GM18858 (cell line): ENCODE measurements at regions not wholly inside any gene's neighbourhood (a gene's known extent, or its start where the extent isn't known, plus 50 kb on each side); places are given as distances from the start of the nearest gene placed in this dataset.
A peak's percentile ranks its signal among the peaks of the same experiment; 100 is the strongest.

Experiments used
- ATAC-seq: cut with Tn5 transposase; IDR thresholded peaks from one replicate; pipeline ENCODE4 v1.9.1; 2021; ENCODE audit not compliant: unreplicated experiment

DNA sequence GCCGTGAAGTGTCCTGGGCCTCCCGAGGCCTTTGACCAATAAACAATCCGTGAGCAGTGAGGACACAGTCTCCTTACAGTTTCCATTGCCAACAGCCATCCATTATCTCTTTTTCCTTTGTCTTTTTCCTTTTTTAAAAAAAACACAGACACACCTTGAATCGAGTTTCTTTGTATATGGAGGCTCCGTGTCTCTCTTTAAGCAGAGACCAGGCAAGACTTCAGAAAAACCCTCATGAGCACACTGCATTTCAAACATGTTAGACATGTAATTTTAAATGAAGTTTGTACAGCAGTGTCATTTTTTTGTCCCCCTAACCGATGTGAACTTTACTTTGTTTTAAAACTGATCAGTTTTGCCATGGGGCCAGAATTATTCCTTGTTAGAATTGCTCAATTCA, 111.1 kb downstream of the SPTSSA start:
- no peak for ATAC-seq

DNA sequence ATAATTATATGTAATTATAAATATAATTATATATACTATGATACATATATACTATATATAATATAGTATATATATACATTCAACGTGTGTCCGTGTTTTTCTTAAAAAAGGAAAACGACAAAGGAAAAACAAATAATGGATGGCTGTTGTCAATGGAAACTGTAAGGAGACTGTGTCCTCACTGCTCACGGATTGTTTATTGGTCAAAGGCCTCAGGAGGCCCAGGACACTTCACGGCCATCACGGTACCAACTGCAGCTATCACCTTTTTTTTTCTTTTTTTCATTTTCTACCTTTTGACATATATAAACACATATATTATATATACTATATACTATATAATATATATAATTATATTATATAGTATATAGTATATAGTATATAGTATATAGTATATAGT, 113.4 kb downstream of the SPTSSA start:
- no peak for ATAC-seq

DNA sequence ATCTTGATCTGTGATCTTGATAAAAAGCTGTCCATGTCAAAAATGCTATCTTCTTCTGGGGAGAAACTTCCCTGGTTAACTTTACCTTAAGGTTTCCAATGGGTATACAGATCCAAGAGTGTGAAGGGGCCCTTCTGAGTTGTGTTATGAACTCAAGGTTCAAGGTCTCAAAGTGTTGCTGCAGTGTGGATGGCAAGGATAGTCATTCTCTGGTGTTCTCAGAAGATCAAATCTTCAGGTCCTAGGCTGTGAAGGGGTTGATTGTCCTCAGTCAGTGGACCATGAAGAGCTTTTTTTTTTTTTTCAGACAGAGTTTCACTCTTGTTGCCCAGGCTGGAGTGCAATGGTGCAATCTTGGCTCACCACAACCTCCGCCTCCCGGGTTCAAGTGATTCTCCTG, 114.4 kb downstream of the SPTSSA start:
- peak; percentile 85 for ATAC-seq

- ATAC-seq, result no peak
Observed at GRCh38 chr14:34345718-34346465, 116.1 kb downstream of the SPTSSA start.

GRCh38 chr14:34344318-34344717, 117.7 kb downstream of the SPTSSA start:
- ATAC-seq, result no peak

DNA sequence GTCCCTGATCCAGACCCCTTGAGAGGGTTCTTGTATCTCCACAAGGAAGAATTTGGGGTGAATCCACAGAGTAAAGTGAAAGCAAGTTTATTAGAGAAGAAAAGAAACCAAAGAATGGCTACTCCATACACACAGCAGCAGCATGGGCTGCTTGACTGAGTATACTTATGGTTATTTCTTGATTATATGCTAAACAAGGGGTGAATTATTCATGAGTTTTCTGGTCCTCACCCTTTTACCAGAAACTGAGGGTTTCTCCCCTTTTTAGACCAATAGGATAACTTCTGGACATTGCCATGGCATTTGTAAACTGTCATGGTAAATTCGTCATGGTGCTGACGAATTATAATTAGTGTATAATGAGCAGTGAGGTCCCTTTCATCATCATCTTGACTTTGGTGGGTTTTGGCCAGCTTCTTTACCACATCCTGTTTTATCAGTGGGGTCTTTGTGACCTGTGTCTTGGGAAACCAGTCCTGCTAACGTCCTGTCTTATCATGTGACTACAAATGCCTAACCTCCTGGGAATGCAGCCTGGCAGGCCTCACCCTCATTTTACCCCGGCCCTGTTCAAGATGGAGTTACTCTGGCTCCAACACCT, 121.9 kb downstream of the SPTSSA start:
- no peak for ATAC-seq

DNA sequence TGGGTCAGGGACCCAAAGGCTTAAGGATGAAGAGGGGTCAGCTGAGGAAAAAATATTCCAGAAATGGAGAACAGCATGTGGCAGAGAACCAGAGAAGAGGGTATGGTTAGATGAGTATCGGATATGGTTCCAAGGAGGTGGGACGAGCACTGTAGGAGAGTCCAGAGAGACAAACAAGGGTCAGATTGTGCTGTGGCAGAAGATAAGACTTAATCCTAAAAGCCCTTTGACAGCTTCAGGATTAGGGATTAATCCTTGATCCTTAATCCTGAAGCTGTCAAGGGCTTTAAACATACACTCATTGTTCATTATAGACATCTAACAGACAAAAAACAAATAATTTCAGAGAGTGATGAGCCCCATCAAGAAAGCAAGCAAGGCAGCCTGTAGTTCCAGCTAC, 124.0 kb downstream of the SPTSSA start:
- no peak for ATAC-seq

GRCh38 chr14:34336501-34336900, 125.5 kb downstream of the SPTSSA start:
- no peak for ATAC-seq

DNA sequence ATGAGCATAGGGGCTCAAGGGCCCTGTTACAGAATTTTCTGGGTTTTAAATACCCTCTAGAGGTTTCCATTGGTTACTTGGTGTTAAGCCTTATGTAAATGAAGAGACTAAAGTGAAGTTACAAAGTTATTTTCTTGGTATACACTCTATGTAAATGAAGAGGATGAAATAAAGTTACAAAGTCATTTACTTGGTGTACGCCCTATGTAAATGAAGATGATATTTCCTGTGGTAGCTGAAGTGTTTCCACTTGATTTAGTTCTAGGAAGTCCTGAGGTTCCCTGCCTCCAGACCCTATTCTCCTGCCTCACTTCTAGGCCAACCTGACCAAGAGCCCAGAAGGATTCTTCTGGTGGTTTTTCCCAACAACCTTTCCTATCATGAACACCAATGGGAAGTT, 126.1 kb downstream of the SPTSSA start:
- no peak for ATAC-seq

- no peak for ATAC-seq
Observed at GRCh38 chr14:34334329-34334728, 127.7 kb downstream of the SPTSSA start.

DNA sequence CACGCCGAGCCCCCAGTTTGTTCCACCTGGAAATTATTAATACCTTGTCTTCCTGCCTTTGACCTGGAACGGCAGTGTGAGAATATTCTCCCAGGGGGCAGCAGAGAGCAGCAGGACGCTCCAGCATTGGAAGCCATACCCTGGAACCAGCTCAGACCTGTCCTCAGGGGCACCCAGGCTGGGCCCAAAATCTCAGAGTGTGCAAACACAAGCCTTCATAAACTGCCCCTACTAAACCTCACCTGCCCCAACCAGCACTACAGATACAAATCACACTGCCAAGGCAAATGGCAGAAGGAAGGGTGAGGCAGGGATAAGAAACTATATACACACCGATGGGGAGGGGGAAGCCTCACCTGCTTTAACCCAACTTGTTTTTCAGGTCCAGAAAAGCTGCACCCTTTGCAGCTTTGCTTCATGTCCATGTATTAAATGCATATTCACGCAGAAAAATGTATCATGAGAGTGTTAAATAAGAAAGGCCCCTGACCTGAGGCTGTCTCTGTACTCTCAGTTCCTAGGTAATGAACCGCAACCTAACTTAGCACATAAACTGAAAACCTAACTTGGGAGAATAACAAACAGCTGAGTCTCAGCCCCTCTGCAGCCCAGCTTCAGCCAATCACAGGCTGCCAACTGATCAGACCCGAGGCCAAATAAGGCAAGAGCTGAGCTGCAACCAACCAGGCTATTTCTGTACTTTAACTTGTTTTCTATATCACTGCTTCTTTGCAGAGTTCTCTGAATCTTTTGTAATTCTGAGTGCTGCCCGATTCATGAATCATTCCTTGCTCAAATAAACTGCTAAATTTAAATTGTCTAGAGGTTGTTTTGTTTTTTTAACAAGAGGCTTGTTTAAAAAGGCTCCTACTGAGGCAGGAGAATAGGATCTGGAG, 130.1 kb downstream of the SPTSSA start:
- peak; percentile 79 for ATAC-seq

DNA sequence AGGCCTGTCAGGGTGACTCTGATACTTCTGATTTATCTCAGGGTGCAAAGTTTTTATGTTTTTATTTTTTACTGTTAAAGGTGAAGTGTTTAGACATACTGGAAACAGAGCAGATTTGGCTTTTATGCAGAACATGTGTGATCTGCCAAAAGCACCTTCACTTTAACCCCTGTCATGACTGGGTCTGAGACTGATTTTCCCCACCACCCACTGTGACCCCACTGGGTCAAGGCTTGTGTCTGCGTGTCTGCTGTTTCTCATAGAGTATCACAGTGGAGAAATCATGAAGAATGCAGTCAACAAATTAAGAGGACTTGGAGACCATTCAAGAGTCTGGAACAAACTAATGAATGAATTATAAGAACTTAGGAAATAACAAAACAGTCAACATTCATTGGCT, 131.2 kb downstream of the SPTSSA start:
- no peak for ATAC-seq

DNA sequence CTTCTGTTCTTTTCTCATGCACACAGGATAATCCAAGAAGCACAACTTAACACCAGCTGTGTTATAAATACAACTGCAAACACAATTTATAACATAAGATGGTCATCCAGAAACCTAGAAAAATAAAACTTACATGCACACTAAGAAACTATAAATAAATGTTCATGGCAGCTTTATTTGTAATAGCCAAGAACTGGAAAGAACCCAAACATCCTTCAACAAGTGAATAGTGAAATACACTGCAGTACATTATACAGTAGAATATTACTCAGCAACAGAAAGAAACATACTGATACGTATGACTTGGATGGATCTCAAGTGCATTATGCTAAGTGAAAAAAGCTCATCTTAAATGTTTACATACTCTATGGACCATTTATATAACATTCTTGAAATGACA, 132.7 kb downstream of the SPTSSA start:
- ATAC-seq, result no peak

DNA sequence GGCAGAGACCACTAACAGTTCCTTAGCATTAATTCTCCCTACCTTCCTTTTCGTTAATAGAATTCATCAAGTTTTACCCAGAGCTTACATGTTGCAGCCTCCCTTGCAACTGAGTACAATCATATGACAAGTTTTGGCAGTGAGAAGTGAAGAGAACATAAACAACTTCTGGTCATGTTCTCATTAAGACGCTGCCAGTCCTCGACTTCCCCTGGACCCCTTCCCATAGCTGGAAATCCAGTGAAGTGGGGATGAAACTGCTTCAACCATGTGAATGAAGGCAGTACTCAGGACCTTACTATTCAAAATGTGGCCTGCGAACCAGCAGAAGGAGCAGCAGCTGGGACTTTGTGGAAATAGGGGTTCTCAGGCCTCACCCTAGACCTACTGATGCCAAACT, 133.9 kb downstream of the SPTSSA start:
- ATAC-seq, result no peak

- ATAC-seq, result no peak
Observed at GRCh38 chr14:34325493-34325892, 136.5 kb downstream of the SPTSSA start.

DNA sequence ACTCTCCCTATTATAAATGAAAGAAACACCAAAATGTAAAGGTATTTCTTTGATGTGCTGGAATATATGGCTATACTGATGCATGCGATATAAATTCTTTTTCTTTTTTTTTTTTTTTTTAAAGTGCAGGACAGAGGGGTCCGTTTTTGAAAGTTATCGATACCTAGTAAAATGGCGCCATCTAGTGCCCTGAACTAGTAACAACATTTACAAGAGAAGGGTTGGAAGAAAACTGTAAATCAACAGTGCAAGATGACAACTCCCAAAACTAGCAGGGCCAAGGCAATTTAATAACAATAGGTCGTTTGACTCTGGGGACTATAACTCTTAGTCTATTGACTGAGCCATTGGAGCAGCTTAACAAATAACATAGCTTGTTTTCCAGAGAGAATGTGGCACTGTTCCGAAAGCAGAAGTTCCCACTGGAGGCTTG, 137.7 kb downstream of the SPTSSA start:
- ATAC-seq, result no peak

- no peak for ATAC-seq
Observed at GRCh38 chr14:34322940-34323418, 139.1 kb downstream of the SPTSSA start.

- ATAC-seq, result no peak
Observed at GRCh38 chr14:34319140-34319539, 142.9 kb downstream of the SPTSSA start.

GRCh38 chr14:34318014-34318413, 144.0 kb downstream of the SPTSSA start:
- no peak for ATAC-seq

- ATAC-seq, result no peak
Observed at GRCh38 chr14:34310724-34311123, 151.3 kb downstream of the SPTSSA start.

GRCh38 chr14:34303811-34304210, 158.2 kb downstream of the SPTSSA start:
- no peak for ATAC-seq

- no peak for ATAC-seq
Observed at GRCh38 chr14:34302654-34303053, 159.4 kb downstream of the SPTSSA start.
